CD4-positive, alpha-beta T cell treated with Interleukin-4 for 1 hour (primary cell): ENCODE measurements at regions not wholly inside any gene's neighbourhood (a gene's known extent, or its start where the extent isn't known, plus 50 kb on each side); places are given as distances from the start of the nearest gene placed in this dataset.

Experiments
- DNase-seq, 2 donors: peaks; one replicate each; pipeline ENCODE4 v3.0.0-alpha.2; 2020 to 2022

DNA sequence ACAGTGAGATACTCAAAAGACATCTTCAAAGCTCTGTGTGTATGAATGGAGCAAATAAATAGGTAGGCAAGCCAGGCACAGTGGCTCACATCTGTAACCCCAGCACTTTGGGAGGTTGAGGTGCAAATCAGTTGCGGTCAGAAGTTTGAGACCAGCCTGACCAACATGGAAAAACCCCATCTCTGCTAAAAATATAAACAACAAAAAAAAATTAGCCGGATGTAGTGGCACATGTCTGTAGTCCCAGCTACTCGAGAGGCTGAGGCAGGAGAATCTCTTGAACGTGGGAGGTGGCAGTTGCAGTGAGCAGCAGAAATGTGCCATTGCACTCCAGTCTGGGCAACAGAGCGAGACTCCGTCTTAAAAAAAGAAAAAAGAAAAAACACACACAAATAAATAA, 945.1 kb upstream of the PIK3C3 start:
- DNase-seq, result no peak

DNA sequence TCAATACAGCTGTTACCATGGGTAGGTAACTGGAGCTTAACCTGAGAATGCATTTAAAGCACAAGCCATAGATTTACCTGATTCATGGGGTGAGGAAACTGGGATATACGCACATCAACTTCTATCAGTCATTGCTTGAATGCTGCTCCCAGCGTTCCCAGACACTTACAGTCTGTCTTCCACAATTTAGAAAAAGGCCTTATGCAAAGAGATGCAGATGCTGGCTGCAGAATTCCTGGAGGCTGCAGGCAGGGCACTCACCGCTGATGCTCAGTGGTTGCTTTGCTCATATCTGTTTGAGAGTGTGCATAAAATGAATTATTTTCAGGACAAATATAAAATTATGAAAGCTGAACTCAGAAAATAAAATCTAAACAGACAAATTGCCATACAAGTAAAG, 950.7 kb upstream of the PIK3C3 start:
- DNase-seq, result no peak

DNA sequence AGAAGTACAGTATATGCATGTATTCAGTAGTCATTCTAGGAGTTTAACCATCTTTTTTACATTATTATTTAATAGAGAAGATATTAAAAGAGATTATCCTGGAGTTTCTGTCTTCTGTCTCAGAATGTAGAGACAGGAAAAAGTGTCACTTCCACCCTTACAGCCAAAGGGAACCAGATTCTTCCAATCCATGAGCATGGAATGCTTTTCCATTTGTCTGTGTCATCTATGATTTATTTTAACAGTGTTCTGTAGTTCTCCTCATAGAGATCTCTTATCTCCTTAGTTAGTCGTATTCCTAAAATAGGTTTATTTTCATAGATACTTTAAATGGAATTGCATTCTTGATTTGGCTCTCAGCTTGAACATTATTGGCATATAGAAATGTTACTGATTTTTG, 959.5 kb upstream of the PIK3C3 start:
- DNase-seq, result no peak

DNA sequence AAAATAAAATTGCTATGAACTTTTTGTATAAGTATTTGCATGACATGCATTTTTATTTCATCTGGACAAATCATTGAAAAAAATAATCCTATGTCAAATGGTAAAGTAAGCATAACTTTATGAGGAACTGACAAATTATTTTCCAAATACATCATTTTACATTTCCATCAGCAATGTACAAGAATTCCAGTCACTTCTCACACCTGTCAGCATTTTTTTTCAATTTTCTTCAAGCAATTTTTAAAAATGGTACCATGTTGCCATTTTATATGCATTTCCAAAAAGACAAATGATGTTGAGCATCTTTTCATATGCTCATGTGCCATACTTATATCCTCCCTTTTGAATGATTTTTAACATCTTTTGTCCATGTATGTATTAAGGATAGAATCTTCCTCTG, 961.7 kb upstream of the PIK3C3 start:
- no peak for DNase-seq

DNA sequence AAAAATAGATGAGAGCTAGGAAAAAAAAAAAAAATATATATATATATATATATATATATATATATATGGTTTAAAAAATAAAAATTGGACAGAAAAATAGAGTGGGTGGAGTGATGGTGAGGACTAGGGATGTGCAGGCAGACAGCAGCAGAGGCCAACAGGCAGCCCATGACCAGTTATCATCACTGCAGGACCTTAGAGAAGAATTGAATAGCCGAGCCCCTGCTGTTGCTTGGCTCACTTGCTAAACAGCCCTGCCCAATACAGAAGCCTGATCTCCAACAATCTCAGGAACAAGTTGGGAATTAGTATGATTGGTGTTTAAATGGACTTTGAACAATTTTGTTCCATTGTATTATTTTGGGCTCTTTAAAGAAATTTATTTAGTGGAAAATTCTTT, 967.5 kb upstream of the PIK3C3 start:
- no peak for DNase-seq

DNA sequence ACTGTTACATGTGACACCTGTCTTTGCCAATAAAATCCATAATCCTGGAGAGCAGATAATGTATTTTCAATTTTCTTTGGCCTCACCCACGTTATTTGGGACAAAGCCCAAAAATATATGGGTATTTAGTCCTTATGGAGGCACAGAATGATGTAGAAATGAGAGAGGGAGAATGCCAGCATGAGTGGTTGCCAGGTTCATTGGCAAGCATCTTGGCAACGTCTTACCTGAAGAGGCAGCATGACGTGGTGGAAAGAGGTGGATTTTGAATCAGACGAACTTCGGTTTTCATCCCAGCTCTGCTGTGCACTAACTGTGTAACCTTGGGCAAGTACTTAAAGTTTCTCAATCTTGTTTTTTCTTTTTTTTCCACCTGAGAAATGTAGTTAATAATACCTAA, 969.6 kb upstream of the PIK3C3 start:
- no peak for DNase-seq

DNA sequence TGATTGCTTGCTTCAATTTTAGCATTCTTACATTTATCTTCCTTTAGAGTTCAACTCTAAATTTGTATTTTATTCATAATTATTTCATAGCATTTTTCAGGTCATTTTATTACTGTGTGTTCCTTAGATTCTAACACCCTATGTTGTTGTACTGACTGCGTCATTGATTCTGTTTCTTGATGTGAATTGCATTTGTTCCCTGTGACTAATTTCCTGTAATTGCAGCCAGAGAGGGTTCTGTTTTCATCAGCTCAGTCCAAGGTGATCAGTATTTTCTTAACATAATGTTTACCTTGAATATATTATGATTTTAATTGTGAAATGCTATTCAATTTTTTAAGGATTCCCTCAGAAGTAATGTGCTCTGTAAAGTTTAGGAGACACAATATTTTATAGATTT, 970.2 kb upstream of the PIK3C3 start:
- no peak for DNase-seq

DNA sequence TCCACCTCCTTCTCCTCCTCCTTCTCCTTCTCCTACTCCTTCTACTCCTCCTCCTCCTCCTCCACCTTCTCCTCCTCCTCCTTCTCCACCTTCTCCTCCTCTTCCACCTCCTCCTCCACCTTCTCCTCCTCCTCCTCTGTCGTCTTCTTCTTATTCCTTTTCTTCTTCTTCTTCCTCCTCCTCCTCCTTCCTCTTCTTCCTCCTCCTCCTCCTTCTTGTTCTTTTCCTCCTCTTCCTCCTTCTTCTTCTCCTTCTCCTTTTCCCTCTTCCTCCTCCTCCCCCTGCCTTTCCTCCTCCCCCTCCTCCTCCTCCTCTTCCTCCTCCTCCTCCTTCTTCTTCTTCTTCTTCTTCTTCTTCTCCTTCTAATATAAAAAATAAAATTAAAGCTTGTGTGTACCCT, 971.2 kb upstream of the PIK3C3 start:
- DNase-seq, result no peak

DNA sequence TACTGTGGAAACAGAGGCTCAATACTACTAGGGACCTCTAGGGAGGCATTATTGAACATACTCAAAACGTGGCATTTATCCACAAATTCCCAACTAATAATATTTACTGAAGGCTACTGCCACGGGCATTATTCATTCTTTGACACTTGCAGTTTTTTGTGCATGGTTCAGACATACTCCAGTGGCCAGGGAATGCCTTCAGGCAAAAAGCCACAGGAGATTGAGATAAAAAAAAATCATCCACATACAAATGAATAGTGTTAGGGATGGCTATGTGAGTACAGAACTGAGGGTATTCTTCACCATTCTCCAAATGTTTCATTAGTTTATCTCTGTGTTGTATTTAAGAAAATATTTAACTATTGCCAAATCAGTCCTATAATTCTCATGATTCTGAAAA, 974.9 kb upstream of the PIK3C3 start:
- DNase-seq, result no peak

DNA sequence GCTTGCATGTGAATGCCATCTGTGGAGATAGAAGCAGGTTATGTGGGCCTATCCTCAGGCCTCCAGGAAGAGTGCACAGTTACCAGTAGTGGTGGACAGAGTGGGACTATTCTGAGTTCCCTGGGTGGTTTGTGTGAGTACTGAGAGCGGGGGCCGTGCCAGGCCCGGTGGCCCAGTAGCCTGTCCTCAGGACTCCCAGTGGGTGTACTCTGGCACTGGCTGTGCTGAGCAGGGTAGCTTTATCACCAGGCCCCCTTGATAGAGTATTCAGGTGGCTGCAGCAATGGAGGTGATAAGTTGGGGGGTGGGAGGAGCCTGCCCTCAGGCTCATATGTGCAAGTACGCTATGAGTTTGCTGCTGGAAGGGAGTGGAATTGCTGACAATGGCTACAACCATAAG, 979.0 kb upstream of the PIK3C3 start:
- no peak for DNase-seq

DNA sequence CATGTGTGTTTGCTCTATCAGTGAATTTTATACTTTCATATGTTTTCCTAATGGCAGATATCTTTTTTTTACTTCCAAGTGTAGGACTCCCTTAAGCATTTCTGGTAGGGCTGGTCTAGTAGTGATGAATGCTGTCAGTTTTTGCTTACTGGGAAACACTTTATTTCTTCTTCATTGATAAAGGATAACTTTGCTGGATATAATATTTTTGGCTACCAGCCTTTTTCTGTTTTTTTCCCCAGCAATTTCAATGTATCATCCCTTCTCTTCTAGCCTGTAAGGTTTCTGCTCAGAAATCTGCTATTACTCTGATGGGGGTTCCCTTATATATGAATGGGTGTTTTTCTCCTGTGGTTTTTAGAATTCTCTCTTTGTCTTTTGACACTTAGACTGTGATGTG, 980.6 kb upstream of the PIK3C3 start:
- no peak for DNase-seq

DNA sequence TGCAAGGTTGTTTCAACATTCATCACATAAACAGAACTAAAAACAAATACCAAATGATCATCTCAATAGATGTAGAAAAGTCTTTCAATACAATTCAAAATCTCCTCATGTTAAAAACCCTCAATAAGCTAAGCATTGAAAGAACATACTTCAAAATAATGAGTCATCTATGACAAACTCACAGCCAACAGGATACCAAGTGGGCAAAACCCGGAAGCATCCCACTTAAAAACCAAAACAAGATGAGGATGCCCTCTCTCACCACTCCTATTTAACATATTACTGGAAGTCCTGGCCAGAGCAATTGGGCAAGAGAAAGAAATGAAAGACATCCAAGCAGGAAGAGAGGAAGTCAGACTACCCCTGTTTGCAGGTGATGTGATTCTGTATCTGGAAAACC, 992.2 kb upstream of the PIK3C3 start:
- no peak for DNase-seq

DNA sequence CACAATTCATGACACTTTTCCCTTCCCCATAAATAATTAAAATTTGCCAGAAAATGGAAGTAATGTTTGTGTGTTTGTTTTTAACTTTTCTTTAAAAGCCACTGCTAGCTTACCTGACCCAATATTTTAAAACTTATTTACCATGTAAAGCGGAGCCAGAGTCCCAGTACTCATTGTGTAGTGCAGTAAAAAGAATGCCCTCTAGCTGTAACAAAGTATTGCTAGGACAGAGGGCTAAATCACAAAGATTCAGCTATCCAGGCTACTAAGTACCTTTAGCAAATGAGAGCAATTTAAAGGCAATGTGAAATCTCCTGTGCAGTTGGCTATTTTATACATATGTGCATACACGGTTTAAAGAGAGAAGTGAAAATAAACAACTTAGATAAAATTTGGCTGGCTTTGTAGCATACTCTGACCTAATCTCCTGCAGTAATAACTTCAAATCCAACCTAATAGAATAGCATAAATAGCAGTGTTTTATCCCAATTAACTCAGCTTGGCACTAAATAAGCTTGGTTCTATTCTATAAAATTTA, 997.4 kb upstream of the PIK3C3 start:
- no peak for DNase-seq

DNA sequence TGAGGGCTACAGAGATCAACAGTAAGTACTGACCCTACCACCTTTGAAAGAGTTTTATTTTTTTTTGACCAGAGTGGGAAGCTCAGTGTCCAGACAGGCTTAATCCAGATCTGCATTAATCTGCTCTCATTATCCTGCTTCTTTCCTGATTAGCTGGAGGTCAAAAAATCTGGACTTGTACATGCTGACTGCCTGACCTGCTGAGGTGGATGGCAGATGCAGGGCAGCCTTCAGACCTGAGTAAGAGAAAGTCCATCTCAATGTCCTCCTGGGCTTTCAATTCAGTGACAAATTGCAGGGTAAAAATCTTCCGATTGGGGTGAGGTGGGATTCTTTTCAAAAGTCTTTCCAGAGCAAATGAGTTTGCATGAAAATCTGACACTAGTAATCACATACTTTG, 998.8 kb upstream of the PIK3C3 start:
- no peak for DNase-seq

DNA sequence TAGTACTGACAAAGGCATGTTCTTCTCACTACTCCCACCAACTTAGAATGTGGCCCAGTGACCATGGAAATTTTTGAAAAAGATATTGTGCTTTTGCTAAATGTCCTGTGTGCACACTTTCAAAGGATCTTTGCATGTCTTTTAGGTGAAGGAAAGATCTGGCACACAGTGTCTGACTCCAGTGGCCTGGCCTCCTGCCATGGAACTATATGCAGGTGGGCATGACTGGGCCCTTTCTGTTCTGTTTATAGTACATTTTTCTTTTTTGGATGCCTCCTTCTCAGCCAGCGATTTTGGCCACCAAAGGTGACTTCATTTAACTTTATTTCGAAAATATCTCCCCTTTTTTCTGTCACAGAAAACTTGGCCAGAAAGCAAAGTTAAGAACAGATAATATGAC, 999.7 kb upstream of the PIK3C3 start:
- no peak for DNase-seq

DNA sequence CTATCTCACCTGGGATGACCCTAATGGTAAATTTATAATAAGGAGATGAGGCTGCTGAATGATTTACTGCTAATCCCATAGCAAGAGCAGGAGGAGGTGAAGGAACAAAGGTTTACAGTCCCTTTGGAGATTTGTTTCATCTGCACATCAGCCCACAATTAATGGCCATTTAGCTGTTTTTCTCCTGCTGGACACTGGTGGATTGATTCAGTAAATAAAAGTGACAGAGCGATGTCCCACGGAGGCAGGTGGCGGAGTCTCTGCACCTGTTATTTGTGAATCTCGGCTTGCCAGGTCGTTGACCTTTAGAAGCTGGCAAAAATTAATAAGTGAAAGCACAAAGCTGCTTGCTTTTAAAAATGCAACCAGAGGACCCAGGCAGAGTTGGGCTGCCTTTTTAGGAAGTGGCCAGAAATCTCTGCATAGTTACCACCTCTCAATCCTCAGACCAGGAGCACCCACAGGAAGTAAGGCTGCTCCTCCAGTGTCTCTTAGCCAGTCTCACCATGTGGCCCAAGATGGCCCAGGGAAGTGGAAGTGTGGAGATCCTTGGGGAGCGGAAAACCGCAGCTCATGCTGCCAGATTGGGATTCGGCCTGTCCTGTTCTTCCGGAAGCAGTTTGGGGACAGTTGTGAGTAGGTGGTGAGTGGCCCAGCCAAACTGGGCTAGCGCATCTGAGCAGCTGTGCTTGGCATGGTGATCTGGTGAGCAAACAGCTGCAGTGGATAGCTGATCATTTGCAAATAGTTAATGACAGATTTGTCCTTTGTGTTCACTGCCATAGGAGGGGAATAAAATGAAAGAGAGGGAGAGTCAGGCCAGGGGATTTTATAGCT, 1005.7 kb upstream of the PIK3C3 start:
- no peak for DNase-seq

DNA sequence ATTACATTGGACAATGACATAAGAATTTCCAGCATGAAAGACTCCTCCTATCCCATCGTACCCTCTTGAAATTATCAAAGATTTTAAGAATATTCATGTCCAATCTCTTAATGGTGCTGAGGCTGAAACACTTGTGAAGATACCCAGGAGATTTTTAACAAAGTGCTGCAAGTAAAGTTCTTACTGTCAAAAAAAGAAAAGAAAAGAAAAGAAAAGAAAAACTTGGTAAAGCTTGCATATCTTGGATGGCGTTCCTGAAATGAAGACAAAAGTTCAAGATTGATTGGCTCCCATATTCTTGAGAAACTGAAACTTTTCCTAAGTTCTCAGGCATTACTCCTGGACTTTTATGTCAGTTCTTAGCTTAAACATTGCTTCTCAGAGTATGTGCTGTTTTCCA, 1010.5 kb upstream of the PIK3C3 start:
- DNase-seq, result no peak

DNA sequence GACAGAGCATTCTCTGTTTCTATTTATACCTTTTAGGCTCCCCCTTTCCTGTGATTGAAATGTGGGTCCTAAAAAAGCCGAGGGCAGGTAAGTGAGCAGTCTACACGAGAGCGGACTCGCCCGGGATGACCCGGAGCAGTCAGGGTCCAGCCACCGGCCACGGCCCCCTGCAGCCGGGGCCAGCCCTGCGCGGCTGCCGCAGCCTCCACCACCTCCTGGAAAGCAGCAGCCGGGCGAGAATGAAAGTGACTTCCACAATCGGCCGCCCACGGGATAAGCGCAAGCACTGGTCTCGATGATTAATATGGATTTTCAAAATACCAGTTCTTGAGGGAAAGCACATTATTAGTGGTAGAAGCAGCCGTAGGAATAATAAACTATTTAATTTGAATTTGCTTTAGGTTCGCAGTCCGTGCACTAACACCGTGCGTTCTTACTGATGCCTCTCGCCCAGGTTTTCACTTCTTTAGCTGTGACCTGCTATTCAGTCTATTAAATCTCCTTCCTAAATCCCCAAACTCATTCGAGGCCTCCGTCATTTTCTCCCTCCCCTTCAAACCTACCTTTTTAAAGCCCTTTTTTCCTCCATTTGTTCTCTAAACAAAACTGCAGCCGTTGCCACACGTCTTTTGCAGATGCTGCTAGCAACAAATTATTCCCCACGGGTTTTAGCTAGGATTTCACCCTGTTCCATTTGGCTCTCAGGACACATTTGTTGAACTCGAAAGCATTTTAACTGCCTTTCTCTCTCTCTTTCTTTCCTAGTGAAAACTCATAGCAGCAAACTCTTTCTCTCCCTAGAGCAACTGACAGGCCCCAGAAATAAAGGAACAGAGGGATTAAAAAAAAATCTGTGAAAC, 1015.1 kb upstream of the PIK3C3 start:
- no peak for DNase-seq

DNA sequence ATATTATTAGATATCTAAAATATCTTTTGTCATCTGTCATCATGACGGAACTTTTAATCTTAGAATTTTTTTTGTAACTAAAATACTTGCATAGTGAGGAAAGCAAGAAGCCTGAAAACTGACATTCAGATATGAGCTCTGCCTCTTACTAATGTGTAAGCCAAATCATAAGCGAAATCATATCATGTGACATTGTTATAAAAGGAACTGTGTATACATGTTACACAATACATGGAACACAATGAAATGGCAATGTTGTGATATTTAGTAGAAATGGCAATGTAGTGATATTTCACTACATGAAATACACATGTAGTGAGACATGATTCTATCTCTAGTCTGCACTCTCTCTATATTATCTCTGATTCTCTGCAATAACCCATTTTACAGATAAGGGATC, 1016.4 kb upstream of the PIK3C3 start:
- DNase-seq, result no peak

DNA sequence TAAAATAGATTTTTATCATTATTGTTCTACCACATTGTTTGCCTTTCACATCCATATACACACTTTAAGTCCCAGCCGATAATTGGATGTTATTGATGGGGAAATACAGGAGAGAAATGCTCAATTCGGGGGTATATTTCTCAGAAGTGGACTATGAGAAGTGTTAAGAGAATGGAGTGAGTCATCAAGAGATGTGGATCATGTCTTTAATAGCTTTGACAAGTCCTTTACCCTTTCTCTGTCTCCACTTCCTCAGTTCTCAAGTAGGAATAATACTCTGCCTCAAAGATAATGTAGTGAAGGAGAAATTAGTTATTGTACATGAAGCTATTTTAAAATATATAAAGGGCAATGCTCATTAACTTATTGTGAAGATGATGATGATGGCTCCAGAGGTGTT, 1017.6 kb upstream of the PIK3C3 start:
- DNase-seq, result no peak

DNA sequence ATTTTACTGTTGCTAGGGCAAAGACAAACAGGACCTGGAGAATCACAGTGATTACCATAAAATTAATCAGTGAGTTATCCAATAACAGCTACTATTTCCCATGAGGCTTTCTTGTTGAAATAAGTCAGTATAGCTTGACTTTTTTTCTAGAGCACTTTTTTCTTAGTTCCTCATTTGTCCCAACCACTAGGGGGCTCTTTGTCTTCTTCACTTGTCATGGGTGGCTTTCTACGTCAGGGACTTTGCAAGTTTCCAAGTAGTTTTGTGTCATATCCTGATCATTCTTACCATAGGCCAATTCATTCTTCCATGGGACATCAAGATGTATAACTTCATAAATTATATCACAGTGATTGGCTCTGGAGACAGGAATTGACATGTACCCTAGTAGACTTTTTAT, 1019.6 kb upstream of the PIK3C3 start:
- no peak for DNase-seq

DNA sequence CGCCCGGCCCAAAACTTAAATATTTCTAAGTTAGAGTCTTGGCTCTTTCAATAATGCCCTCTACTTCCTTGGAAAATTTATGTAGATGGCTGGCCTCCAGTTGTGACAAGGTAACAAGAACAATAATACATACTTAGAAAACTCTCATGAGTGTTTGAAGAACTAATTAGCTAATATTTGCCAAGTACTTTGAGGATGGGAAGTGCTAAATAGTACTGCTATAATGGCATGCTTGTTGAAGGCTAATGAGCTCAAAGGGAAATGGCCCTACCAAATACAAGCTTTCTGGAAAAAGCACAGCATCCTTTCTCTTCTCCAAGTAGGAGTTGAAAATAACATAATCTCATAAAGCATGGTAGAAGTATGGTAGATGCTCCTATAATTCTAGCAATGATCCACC, 1022.2 kb upstream of the PIK3C3 start:
- DNase-seq, result no peak

DNA sequence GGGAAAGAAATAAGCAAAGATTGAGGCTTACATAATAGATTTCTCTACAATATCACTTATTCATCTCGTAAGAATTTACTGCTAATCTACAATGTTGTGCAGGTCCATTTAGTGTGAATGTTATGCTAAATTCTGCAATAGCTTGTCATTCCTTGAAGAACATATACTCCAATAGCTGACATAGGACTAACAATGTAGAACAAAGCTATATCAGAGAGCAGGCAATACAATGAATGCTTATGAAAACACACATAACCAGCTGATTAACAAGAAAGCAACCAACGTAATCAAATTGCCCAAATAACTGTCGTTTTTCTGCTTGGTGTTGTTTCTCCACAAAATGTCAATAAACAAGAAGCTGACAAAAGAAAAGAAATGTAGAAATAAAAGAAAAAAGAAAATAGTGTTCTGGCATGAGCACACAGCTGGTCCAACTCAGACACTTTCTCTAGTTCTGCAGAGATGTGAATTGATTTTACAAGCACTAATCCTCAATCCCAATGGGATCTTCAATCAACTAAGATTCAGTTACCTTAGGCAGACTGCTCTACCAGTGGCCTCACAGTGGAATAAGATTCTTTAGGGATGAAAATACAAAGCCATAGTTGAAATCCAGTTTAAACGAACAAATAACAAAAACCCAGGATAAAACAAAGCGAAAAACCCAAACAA, 1024.7 kb upstream of the PIK3C3 start:
- no peak for DNase-seq

DNA sequence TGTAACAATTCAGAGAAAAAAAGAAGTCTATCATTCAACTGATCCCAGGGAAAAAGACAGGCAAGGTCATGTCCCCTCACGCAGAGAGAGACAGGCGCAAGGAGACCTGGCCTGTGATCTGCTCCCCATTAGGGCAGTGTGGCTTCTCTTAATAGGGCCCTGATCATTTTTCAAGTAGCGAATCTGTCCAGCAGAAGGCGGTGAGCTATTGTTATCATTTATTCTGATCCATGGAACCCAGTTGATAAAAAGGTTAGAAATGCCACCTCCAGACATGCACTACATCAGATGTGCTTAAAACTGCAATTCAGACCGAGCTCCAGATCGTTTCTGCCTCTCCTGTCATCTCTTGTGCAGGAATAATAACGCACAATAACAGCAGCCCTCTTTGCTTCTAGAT, 1025.6 kb upstream of the PIK3C3 start:
- no peak for DNase-seq
